IMR-90 (cell line): ENCODE measurements at regions not wholly inside any gene's neighbourhood (a gene's known extent, or its start where the extent isn't known, plus 50 kb on each side); places are given as distances from the start of the nearest gene placed in this dataset.
"Not testable (repeated sequence)": the region's sequence is repeated elsewhere in the genome, so short reads cannot be mapped to it uniquely, and the experiment has no call there.

Source experiments
- ATAC-seq: fragments of 200-7000 bp; cut with Tn5 transposase; 2 replicates; pipeline ENCODE4 v1.9.1; 2020; ENCODE audit warnings: low read depth, mild to moderate bottlenecking, moderate library complexity
- BruUV-seq: library from RNA; stranded (reverse); fragments of 400-500 nt; replicated peaks from 2 replicates; lab custom pipeline; 2021; lab: Mats Ljungman, UMichigan
- CTCF ChIA-PET: fragments of 300-600 bp; formaldehyde crosslinking; extraction: SDS; loops from one replicate; lab custom pipeline; 2021; ENCODE audit warnings: antibody characterized with exemption; lab: Yijun Ruan, JAX
- POLR2A ChIA-PET: fragments of 300-600 bp; sonication (Branson Sonifier 250); formaldehyde crosslinking; loops from one replicate; lab custom pipeline; 2022; ENCODE audit warnings: antibody characterized with exemption; ENCODE audit not compliant: unreplicated experiment; lab: Charles Lee
- DNase-seq: peaks from one replicate; pipeline ENCODE4 v3.0.0; 2013
- H2AFZ ChIP-seq: replicated peaks from 2 replicates; pipeline ENCODE3; 2013; ENCODE audit warnings: low read length, mild to moderate bottlenecking; ENCODE audit not compliant: poor library complexity
- H2AK5ac ChIP-seq: 2 replicates; pipeline ENCODE4 v1.6.1; 2013; ENCODE audit warnings: low read depth, low read length, inconsistent platforms
- H2AK9ac ChIP-seq: replicated peaks from 2 replicates; pipeline ENCODE3; 2013; ENCODE audit warnings: mild to moderate bottlenecking, low read depth, low read length, moderate library complexity; ENCODE audit not compliant: poor library complexity
- H2BK120ac ChIP-seq: 2 replicates; pipeline ENCODE4 v1.6.1; 2013; ENCODE audit warnings: low read depth, low read length, inconsistent platforms
- H2BK15ac ChIP-seq: 3 replicates; pipeline ENCODE4 v1.6.1; 2013; ENCODE audit warnings: low read depth, low read length, inconsistent platforms
- H2BK20ac ChIP-seq: 2 replicates; pipeline ENCODE4 v1.6.1; 2013; ENCODE audit warnings: low read depth, mild to moderate bottlenecking, inconsistent platforms, low read length, moderate library complexity
- H2BK5ac ChIP-seq: 2 replicates; pipeline ENCODE4 v1.6.1; 2013; ENCODE audit warnings: mild to moderate bottlenecking, low read depth, low read length, inconsistent platforms; ENCODE audit not compliant: poor library complexity, severe bottlenecking
- H3K14ac ChIP-seq: replicated peaks from 2 replicates; pipeline ENCODE4 v1.6.1; 2013; ENCODE audit warnings: low read depth, low read length, inconsistent platforms
- H3K18ac ChIP-seq: 2 replicates; pipeline ENCODE4 v1.6.1; 2013; ENCODE audit warnings: low read depth, low read length, control low read depth
- H3K23ac ChIP-seq: 2 replicates; pipeline ENCODE4 v1.6.1; 2013; ENCODE audit warnings: low read depth, low read length, inconsistent platforms
- H3K27ac ChIP-seq: 2 replicates; pipeline ENCODE4 v1.5.1; 2013; ENCODE audit warnings: mild to moderate bottlenecking, control low read depth, low read length; ENCODE audit not compliant: insufficient read depth
- H3K27me3 ChIP-seq: 2 replicates; pipeline ENCODE4 v1.6.1; 2013; ENCODE audit warnings: low read length; ENCODE audit not compliant: control insufficient read depth, insufficient read depth
- H3K36me3 ChIP-seq: 2 replicates; pipeline ENCODE4 v1.6.1; 2013; ENCODE audit warnings: low read length, mixed read lengths; ENCODE audit not compliant: control insufficient read depth, insufficient read depth
- H3K4ac ChIP-seq: 2 replicates; pipeline ENCODE4 v1.6.1; 2013; ENCODE audit warnings: low read depth, low read length, inconsistent platforms
- H3K4me1 ChIP-seq: 2 replicates; pipeline ENCODE4 v1.6.1; 2013; ENCODE audit warnings: low read length, mixed read lengths; ENCODE audit not compliant: control insufficient read depth, insufficient read depth
- H3K4me2 ChIP-seq: 2 replicates; pipeline ENCODE4 v1.6.1; 2013; ENCODE audit warnings: low read depth, mild to moderate bottlenecking, control low read depth, low read length, moderate library complexity
- H3K4me3 ChIP-seq: 2 replicates; pipeline ENCODE4 v1.5.1; 2013; ENCODE audit warnings: low read depth, mild to moderate bottlenecking, control low read depth, low read length, moderate library complexity; ENCODE audit not compliant: insufficient read depth
- H3K56ac ChIP-seq: 2 replicates; pipeline ENCODE4 v1.6.1; 2013; ENCODE audit warnings: low read length, inconsistent platforms; ENCODE audit not compliant: insufficient read depth; ENCODE audit errors: extremely low read depth
- H3K79me1 ChIP-seq, 2 experiments: 2 replicates each; pipeline ENCODE4 v1.6.1; 2013; ENCODE audit warnings: low read length in 2 of 2, inconsistent platforms in 1 of 2, low read depth in 1 of 2
- H3K9ac ChIP-seq: 2 replicates; pipeline ENCODE4 v1.6.1; 2013; ENCODE audit warnings: low read depth, low read length, control low read depth
- H3K9me1 ChIP-seq: 2 replicates; pipeline ENCODE4 v1.6.1; 2013; ENCODE audit warnings: low read length, inconsistent platforms; ENCODE audit not compliant: insufficient read depth
- H3K9me3 ChIP-seq: 2 replicates; pipeline ENCODE4 v1.6.1; 2013; ENCODE audit warnings: low read length; ENCODE audit not compliant: control insufficient read depth, insufficient read depth
- H4K20me1 ChIP-seq: 2 replicates; pipeline ENCODE4 v1.6.1; 2013; ENCODE audit warnings: low read length, inconsistent platforms; ENCODE audit not compliant: insufficient read depth
- H4K5ac ChIP-seq: 2 replicates; pipeline ENCODE4 v1.6.1; 2013; ENCODE audit warnings: mild to moderate bottlenecking, low read depth, low read length, control low read depth
- H4K8ac ChIP-seq, 2 experiments: 2 replicates each; pipeline ENCODE4 v1.6.1; 2013; ENCODE audit warnings: low read depth in 2 of 2, low read length in 2 of 2, control low read depth in 1 of 2, inconsistent platforms in 1 of 2
- H4K91ac ChIP-seq: 2 replicates; pipeline ENCODE4 v1.6.1; 2013; ENCODE audit warnings: low read depth, low read length, inconsistent platforms; ENCODE audit not compliant: insufficient read depth
- FOS ChIP-seq: fragments of 150-350 bp; IDR thresholded peaks from 2 replicates; pipeline ENCODE4 v1.6.1; 2016; ENCODE audit warnings: low read depth, low read length
- MAZ ChIP-seq: IDR thresholded peaks from 2 replicates; pipeline ENCODE4 v1.6.1; 2012; ENCODE audit warnings: low read depth, mild to moderate bottlenecking, low read length, improper control_type of control experiment, moderate library complexity, borderline replicate concordance
- RFX5 ChIP-seq: IDR thresholded peaks from 2 replicates; pipeline ENCODE4 v1.8.0; 2012; ENCODE audit warnings: low read depth, mild to moderate bottlenecking, low read length, moderate library complexity
- SMC3 ChIP-seq: fragments of 150-350 bp; IDR thresholded peaks from 2 replicates; pipeline ENCODE4 v1.6.1; 2016; ENCODE audit warnings: low read depth, mild to moderate bottlenecking, antibody characterized with exemption, low read length, moderate library complexity
- WGBS, 2 experiments: methylation state at CpG; one replicate each; pipeline versions ENCODE4 v1.1.5 to v1.1.7; 2013; ENCODE audit warnings: missing lambda C conversion rate in 2 of 2; ENCODE audit not compliant: insufficient read length in 1 of 2; ENCODE audit errors: extremely low coverage in 2 of 2; 5-methylcytosine and 5-hydroxymethylcytosine counted together
- dilution Hi-C: fragments of 300-500 bp; cut with HindIII; formaldehyde crosslinking; loops from one replicate; pipeline ENCODE4 v1.14.3; 2018; ENCODE audit warnings: low sequenced_read_pairs; ENCODE audit not compliant: unreplicated experiment
- in situ Hi-C: fragments of 300-500 bp; cut with MboI; formaldehyde crosslinking; loops from 3 replicates; pipeline ENCODE4 v1.14.3; 2019; ENCODE audit warnings: low sequenced_read_pairs, inconsistent platforms, mixed read lengths
- intact Hi-C: fragments of 100-400 bp; cut with micrococcal nuclease; formaldehyde crosslinking; loops from 2 replicates; pipeline ENCODE4 v1.10.0; 2022

GRCh38 chr12:29012673-29013072 lies 136.4 kb upstream of the FAR2 start:
- H3K14ac ChIP-seq: no peak overlapping the region
- intact Hi-C loops (no loop called here), in situ Hi-C loops (no loop called here), dilution Hi-C loops (no loop called here)
- H3K27me3 ChIP-seq: no peaks in the 10 kb centered on the region
- ATAC-seq: no peak
- H2BK20ac ChIP-seq: no peak overlapping the region
- 0 out of 2 replicates have a peak, but pooled peaks cover 2% of the 10 kb centered on the region for H3K9me1 ChIP-seq
- no peak overlapping the region for H3K27ac ChIP-seq
- no CpG with 5 or more reads among the region's 4 CpGs for WGBS, 2 experiments
- H4K91ac ChIP-seq: no peak overlapping the region
- no peak for TF ChIP-seq MAZ
- TF ChIP-seq RFX5: no peak
- TF ChIP-seq SMC3: no peak
- no peak for TF ChIP-seq FOS
- no peak overlapping the region for H3K4ac ChIP-seq
- H3K4me2 ChIP-seq: no peak overlapping the region
- H3K4me1 ChIP-seq: no peaks in the 10 kb centered on the region
- no peak overlapping the region for H2AK5ac ChIP-seq
- POLR2A ChIA-PET: no interaction called here
- no peak overlapping the region for H2BK5ac ChIP-seq
- no peak for DNase-seq
- H3K18ac ChIP-seq: no peak overlapping the region
- H3K9me3 ChIP-seq: no peaks in the 10 kb centered on the region
- BruUV-seq: no TSS peak
- H3K79me1 ChIP-seq: no peaks in the 10 kb centered on the region
- no peak overlapping the region for H3K23ac ChIP-seq
- no peaks in the 10 kb centered on the region for H3K36me3 ChIP-seq
- H3K9ac ChIP-seq: no peak overlapping the region
- no peak overlapping the region for H2BK15ac ChIP-seq
- H4K5ac ChIP-seq: no peak overlapping the region
- CTCF ChIA-PET: no interaction called here
- H3K4me3 ChIP-seq: no peak overlapping the region
- no peaks in the 10 kb centered on the region for H4K20me1 ChIP-seq
- H3K56ac ChIP-seq: no peak overlapping the region
- no peak overlapping the region for H2AK9ac ChIP-seq
- no peak overlapping the region for H4K8ac ChIP-seq
- H2AFZ ChIP-seq: no peak overlapping the region
- no peak overlapping the region for H2BK120ac ChIP-seq

- H2BK120ac ChIP-seq, H2BK20ac ChIP-seq, dilution Hi-C loops, BruUV-seq, H4K8ac ChIP-seq, H2AK5ac ChIP-seq, H2AFZ ChIP-seq, H3K18ac ChIP-seq, H2AK9ac ChIP-seq, H3K4me3 ChIP-seq, ATAC-seq, H2BK15ac ChIP-seq, H3K79me1 ChIP-seq, H4K5ac ChIP-seq, H3K9me3 ChIP-seq, H3K4me2 ChIP-seq, H3K56ac ChIP-seq, H3K4me1 ChIP-seq, POLR2A ChIA-PET, H4K91ac ChIP-seq, H3K14ac ChIP-seq, H3K27ac ChIP-seq, intact Hi-C loops, H3K36me3 ChIP-seq, H3K9ac ChIP-seq, H2BK5ac ChIP-seq, H3K4ac ChIP-seq, DNase-seq, CTCF ChIA-PET, in situ Hi-C loops, H3K27me3 ChIP-seq, H4K20me1 ChIP-seq, H3K23ac ChIP-seq, H3K9me1 ChIP-seq: not testable (repeated sequence)
- no CpG with 5 or more reads among the region's 2 CpGs for WGBS, 2 experiments
These were observed 131.5 kb upstream of the FAR2 start for GRCh38 chr12:29017532-29017931.
